ENCODE measurements at regions not wholly inside any gene's neighbourhood (a gene's known extent, or its start where the extent isn't known, plus 50 kb on each side); places are given as distances from the start of the nearest gene placed in this dataset.

DNA sequence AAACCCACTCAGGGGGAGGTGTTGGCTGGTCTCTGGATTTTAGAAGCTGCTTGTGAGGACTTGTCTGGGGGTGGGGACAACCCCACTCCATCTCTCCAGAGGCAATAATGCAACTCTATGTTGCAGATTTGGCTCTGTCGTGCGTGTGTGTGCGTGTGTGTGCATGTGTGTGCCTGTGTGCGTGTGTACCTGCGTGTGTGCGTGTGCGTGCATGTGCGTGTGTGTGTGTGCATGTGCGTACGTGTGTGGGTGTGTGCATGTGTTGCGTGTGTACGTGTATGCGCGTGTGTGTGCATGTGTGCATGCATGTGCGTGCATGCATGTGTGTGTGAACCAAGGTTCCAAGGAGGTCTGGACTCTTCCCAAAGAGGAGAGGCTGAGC, 120.4 kb upstream of the LHX1 start:
- no peak for DNase-seq
- H3K27me3 ChIP-seq, result peaks cover 8% of the 10 kb centered on the region
- WGBS, 4 donors, result 81 to 91% (median 90%) methylated on average over 12 to 15 of the region's 15 CpGs
- TF ChIP-seq, protein P1, sequence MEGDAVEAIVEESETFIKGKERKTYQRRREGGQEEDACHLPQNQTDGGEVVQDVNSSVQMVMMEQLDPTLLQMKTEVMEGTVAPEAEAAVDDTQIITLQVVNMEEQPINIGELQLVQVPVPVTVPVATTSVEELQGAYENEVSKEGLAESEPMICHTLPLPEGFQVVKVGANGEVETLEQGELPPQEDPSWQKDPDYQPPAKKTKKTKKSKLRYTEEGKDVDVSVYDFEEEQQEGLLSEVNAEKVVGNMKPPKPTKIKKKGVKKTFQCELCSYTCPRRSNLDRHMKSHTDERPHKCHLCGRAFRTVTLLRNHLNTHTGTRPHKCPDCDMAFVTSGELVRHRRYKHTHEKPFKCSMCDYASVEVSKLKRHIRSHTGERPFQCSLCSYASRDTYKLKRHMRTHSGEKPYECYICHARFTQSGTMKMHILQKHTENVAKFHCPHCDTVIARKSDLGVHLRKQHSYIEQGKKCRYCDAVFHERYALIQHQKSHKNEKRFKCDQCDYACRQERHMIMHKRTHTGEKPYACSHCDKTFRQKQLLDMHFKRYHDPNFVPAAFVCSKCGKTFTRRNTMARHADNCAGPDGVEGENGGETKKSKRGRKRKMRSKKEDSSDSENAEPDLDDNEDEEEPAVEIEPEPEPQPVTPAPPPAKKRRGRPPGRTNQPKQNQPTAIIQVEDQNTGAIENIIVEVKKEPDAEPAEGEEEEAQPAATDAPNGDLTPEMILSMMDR (IDR thresholded peaks at IDR 0.05), result no peak
- TF ChIP-seq POLR2A (IDR thresholded peaks at IDR 0.05), result no peak
- no peak overlapping the region for H3K4me3 ChIP-seq
- no peak overlapping the region for H3K27ac ChIP-seq
- no peaks in the 10 kb centered on the region for H3K4me1 ChIP-seq (replicated peaks in 1 of 2)
- no peaks in the 10 kb centered on the region for H3K9me3 ChIP-seq (replicated peaks in 1 of 3)
- intact Hi-C loops (cut with DNase I), result no loop called here
- no peaks in the 10 kb centered on the region for H3K36me3 ChIP-seq (replicated peaks in 1 of 2)

DNA sequence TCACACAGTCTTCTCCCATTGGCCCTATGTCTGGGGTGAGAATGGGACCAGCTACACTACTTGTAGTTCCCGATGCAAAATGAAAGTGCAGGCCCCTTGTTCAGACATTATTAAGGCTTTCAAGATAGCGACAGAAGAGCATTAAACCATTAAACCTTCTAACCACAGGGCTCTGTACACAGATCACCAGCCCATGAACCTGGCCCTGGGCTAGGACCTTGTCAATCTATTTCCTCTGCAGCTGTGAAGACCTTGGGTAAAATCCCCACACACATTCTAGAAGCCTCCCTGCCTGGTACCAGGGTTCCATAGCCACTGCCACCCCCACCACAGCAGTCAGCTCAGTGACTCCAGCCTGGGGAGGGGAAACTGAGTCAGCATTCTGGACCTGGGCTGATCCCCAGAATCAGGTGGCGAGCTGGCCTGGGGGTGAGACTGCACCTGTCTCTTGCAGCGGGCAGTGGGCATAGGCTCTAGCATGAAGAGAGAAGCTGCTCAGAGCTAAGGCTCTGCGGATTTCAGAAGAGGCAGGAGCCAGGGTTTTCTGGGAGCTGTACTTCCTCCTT, 119.7 kb upstream of the LHX1 start:
- DNase-seq, result no peak
- H3K4me3 ChIP-seq, result no peak overlapping the region
- peaks cover 8% of the 10 kb centered on the region for H3K27me3 ChIP-seq
- H3K27ac ChIP-seq, result no peak overlapping the region
- TF ChIP-seq POLR2A (IDR thresholded peaks at IDR 0.05), result no peak
- TF ChIP-seq, protein P1 (IDR thresholded peaks at IDR 0.05), result no peak
- no peaks in the 10 kb centered on the region for H3K4me1 ChIP-seq (replicated peaks in 1 of 2)
- H3K9me3 ChIP-seq (replicated peaks in 1 of 3), result no peaks in the 10 kb centered on the region
- H3K36me3 ChIP-seq (replicated peaks in 1 of 2), result no peaks in the 10 kb centered on the region
- WGBS, 4 donors, result 76 to 88% (median 79%) methylated on average over 5 of the region's 5 CpGs
- intact Hi-C loops (cut with DNase I), result no loop called here

DNA sequence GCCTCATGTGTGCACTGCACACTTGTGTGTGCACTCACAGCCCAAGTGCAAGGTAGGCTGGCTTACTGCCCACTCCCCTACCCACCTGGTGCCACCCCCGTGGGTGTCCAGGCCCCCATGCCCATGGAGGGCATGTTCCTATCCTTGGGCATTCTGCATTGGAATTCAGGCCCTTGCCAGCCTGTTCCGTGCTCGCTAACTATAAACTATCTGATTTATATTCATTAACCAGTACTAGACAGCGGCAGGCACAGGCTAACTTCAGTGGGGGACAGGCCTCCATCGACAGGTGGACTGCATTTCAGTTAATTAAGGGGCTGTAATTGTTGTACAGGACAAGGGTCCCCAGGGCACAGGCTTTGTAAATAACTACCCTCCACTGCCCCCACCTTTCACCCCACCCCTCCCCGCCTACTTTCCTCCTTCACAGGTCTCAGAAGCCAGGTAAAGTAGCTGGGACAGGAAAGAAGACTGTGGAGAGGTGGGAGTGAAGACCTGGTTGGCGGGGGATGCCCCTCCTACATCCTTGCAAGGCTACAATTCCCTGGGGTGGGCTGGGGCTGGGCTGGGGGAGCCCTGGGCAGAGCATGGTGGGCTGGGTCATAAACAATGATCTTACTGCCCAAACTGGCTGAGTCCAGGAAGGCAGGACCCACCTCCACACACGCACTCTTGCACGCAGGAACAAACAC, 119.0 kb upstream of the LHX1 start:
- TF ChIP-seq, protein P1 (IDR thresholded peaks at IDR 0.05), result no peak
- TF ChIP-seq POLR2A (IDR thresholded peaks at IDR 0.05), result no peak
- DNase-seq, result no peak
- WGBS, 4 donors, result 75 to 82% (median 79%) methylated on average over 3 to 9 of the region's 9 CpGs

DNA sequence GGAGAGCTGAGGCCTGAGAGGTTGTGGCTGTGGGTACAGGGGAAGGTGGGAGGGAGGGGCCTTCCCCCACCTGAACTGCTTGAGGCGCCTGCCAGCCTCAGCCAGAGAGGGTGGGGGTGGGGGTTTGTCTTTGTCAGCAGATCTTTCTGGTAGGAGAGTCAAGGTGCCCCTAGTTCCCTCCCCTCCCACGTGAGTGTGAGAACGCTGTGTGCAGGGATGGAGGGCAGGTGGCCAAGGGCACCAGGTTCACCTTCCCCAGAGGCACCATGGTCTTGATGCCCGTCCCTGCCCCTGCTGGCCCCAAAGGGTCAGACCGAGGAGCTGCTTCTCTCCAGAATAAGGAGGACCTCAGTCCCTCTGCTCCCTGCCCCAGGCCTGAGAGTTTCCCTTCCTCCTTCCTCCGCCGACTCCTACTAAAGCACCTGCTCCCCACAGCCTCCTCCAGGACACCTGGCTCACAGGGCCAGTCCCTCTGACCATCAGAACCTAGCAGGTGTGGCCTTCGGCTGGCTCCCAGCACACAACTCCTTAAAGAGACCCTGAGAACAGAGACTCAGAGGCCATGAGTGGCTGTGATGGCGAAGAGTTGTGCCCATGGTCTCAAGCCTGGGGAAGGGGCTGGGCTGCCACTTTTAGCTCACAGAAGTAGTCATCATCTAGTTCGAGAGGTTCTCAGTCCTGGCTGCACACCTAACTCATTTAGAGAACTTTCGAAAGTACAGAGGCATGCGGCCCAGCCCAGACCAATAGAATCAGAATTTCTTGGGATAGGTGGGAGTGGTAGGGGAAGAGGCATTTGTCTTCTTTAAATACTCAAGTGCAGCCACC, 113.2 kb upstream of the LHX1 start:
- Histone ChIP-seq H3K9me3 (replicated peaks in 1 of 3) (no peaks in the 10 kb centered on the region), H3K4me1 (replicated peaks in 1 of 2) (no peaks in the 10 kb centered on the region), H3K4me3 (no peak overlapping the region), H3K27me3 (peaks cover 22% of the 10 kb centered on the region), H3K27ac (no peak overlapping the region), H3K36me3 (replicated peaks in 1 of 2) (no peaks in the 10 kb centered on the region)
- no peak for DNase-seq
- WGBS, 4 donors, result 74 to 87% (median 81%) methylated on average over 6 to 12 of the region's 12 CpGs
- no peak for TF ChIP-seq POLR2A (IDR thresholded peaks at IDR 0.05)
- TF ChIP-seq, protein P1 (IDR thresholded peaks at IDR 0.05), result no peak
- intact Hi-C loops (cut with DNase I), result no loop called here

More for the DNA sequence above, 119.0 kb upstream of the LHX1 start:
- Histone ChIP-seq H3K27ac (no peak overlapping the region), H3K36me3 (replicated peaks in 1 of 2) (no peaks in the 10 kb centered on the region), H3K9me3 (replicated peaks in 1 of 3) (no peaks in the 10 kb centered on the region), H3K4me1 (replicated peaks in 1 of 2) (no peaks in the 10 kb centered on the region), H3K4me3 (no peak overlapping the region), H3K27me3 (peaks cover 3% of the 10 kb centered on the region)
- intact Hi-C loops (cut with DNase I), result no loop called here

All from adrenal gland (tissue), 9 donors.